Putamen (tissue), 1 donor: ENCODE measurements at regions not wholly inside any gene's neighbourhood (a gene's known extent, or its start where the extent isn't known, plus 50 kb on each side); places are given as distances from the start of the nearest gene placed in this dataset.

ENCODE experiments used
- DNase-seq: peaks from one replicate; pipeline ENCODE4 v3.0.0-alpha.2; 2016; ENCODE audit warnings: low spot score

DNA sequence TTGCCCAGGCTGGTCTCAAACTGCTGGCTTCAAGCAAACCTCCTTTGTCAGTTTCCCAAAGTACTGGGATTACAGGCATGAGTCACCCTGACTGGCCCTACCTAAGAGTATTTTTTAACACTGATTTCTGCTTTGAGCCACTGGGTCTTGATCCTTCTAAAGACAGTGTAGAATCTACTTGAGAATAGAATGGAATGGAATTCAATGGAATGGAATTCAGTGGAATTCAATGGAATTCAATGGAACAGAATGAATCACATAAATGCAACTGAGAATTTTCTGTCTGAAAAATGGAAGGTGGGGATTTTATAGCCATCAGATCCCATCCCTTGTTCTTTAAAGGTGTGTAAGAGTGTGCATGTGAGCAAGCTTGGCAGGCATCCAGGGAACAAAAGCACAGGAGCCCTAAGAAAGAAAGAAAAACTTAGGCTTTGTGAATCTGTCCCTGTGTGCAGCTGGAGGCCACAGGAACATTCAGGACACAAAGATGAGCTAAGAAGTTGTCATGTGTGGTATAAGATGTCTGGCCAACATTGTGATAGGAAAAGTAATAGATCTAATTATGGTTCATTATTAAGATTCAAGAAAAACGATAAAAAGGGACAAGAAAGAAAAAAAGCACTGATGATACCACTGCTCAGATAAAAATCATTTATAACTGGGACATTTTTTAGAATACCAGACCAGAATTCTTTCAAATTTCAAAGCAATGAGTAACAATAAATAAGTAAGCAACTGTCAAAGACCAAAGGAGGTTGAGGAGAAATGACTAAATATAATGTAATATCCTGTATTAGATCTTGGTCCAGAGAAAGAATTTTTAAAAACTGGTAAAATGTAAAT lies 681.0 kb upstream of the GJE1 start:
- no peak for DNase-seq

DNA sequence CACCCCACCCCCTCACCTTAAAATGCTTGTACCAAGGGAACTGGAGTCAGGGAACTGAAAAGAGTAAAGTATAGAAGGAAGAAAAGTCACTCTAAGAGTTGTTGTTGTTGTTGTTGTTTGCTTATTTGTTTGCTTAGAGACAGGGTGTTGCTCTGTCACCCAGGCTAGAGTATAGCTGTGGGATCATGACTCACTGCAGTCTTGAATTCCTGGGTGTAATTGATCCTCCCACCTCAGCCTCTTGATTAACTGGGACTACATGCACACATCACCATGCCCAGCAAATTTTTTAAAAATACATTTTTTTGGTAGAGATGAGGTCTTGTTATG lies 681.6 kb upstream of the GJE1 start:
- no peak for DNase-seq

DNA sequence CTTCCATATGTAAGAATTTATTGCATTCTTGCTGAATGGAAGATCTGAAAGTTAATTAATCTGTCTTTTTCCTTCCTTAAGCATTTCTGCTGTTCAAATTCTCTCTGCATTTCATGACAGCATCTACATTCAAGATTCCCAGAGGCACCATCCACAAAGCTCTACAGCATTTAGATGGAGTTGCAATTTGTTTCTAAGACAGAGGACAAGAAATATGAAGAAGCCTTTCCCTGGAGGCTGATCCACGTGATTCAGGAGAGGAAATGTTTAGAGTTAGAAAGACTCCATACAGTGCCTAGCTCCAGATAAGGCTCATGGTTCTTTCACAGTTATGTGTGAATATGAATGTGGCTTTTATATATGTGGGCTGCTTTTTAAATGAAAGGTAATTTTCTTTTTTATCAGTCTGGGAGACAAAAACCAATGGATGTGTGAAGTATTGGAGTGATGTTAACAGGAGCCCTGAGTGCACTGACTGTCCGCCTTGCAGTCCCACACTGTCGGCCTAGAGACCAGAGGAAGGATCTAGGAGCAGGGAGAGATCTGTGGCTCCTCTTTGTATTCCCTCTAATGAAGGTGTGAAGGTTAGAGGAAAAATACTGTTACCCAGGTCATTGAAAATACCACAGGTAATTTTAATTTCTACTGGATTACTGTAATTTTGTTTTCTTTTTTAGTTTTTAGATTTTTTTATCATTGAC lies 686.6 kb upstream of the GJE1 start:
- DNase-seq = no peak

DNA sequence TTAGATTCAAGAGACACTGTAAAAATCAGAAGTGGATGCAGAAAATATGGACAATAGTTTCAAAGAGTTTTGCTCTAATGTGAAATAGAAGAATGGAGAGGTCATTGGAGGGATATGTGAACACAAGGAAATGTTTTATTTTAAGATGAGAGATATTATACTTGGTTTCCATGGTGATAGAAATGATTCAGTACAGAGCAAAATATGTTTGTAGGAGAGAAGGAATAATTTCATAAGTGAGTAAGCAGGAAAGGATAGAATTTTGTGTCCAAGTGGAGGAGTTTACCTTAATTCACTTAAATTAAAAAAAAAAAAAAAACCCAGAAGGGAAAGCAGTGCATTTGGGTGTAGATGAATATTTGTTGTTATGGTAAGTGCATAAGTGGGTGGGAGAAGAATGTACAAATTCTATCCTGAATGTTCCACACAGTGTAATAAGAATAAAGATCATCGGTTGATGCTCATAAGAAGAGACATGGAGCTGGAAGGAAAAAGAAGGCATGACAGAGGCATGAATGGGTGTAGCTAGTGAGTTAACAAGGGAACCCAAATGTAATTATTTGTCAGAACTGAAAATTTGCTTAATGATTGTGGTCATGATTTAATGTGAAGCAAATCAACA lies 688.9 kb upstream of the GJE1 start:
- DNase-seq = no peak

DNA sequence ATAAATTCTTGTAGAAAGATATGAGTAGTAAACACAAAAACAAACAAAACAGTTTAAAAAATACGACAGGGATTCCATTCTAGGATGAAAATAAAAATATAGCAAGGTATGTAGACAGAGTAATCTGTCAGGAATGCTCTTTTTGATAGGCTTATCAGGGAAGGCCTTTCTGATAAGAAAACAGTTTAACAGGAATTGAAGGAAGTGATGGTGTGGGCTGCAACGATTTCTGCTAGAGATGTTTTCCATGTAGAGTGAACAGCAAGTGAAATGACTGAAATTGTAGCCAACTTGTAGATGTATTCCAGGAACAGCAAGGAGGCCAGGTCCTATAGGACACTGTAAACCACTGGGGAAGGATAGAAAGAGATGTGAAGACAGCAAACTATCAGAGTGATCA lies 689.7 kb upstream of the GJE1 start:
- DNase-seq = no peak

DNA sequence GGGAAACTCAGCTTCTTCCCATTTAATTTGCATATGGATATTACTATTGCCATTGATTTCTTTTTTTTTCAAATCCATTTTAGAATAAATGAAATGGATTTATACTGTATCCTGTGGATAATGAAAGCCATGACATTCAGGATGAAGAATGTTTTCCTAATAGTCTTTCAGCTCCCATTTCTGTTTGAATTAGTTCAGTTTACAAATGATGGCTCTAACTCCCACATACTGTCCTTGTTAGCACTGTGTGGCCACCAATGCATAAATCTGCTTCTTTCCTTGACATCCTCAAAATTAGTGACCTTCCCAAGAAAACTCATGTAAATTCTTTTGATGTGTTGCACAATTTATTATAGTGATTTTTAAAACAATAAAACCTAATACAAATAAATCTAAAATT lies 693.2 kb upstream of the GJE1 start:
- no peak for DNase-seq

DNA sequence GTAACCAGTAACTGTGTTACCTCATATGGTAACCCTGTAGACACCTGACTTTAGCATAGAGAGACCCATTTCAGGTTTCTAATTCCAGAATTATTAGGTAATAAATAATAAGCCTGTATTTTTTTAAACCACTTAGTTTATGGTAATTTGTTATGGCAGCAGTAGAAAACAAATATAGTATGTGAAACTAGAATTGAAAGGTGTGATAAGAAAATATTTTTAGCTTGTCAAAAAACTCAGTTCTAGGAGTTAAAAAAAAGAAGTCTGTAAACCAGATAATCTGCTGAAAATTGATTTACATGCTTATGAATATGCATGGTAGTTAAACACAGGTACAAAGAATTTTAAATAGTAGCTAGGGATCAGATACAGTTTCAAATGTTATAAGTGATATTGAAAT lies 695.0 kb upstream of the GJE1 start:
- no peak for DNase-seq

DNA sequence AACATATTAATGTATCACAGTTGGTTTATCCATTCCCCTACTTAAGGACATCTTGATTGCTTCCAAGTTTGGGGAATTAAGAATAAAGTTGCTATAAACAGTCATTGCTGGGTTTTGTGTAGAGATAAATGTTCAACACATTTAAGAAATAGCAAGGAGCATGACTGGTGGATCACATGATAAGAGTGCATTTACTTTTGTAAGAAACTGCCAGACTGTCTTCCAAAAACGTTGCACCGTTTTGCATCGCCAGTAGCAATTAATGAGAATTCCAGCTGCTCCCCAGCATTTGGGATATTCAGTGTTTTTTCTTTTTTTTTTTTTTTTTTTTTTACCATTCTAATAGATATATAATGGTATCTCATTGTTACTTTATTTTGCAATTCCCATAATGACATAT lies 695.7 kb upstream of the GJE1 start:
- no peak for DNase-seq

DNA sequence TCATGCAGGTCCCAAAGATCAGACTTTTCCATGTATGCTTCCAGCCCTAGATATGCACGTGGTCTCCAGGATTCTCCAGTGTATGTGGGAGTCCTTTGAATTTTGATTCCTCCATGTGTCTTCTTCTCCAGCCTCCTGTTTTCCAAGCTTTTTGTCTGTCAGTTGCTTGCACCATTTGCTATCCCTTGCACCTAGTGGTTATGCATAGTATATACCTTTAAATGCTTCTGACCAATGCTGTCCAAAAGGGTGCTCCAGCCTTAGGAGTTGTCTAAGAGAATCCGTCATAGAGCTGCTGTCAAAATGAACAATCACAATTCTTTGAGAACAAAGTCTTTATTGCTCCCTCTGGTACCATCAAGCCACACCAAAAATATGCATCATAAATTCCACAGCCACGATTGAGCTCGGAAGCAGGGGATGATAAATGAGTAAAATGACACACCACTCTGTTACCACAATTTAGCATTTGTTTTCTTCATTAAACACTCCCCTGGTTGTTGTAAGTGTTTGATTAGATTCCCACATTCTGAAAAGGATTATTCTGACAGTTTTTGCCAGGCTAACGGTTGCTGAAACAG lies 706.2 kb upstream of the GJE1 start:
- DNase-seq = no peak

DNA sequence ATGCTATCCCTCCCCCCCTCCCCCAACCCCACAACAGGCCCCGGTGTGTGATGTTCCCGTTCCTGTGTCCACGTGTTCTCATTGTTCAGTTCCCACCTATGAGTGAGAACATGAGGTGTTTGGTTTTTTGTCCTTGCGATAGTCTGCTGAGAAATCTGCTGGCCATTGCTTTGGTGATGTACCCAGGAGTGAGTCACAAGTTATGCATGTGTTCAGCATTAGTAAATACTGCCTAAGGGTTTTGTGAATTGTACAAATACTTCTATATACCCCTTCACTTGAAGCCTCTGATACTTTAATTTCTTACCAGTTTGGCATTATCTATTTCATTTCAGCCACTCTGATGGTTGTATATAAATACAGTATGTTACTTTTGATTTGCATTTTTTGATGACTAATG lies 711.3 kb upstream of the GJE1 start:
- DNase-seq = no peak

DNA sequence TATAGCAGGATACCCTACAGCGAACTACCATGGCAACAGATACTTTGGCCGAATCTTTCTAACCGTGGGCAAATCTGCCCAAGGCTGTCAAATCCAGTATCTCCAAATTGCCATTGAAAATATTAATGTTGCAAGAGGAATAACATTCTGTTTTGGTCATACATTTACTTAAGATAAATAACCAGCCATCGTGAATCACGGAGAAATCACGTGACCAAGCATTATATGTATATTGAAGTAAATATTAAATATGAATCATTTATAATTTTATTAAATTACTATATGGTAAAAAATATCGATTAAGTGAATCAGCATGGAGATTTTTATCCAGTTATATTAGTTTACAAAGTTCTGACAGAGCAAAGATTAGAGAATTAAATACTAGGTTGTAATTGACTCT lies 714.6 kb upstream of the GJE1 start:
- no peak for DNase-seq

DNA sequence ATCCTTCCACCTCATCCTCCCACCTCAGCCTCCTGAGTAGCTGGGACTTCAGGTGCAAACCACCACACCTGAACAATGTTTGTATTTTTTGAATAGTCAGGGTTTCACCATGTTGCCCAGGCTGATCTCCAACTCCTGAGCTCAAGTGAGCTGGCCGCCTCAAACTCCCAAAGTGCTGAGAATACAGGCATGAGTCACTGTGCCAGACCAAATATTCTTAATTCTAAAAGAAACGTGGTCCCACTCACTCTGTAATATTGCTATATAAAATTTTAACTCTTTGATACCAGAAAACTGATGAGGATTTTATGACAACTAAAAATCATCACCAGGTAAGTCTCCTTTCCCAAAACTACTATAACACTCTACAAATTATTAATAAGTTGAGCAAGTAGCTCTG lies 716.8 kb upstream of the GJE1 start:
- no peak for DNase-seq

DNA sequence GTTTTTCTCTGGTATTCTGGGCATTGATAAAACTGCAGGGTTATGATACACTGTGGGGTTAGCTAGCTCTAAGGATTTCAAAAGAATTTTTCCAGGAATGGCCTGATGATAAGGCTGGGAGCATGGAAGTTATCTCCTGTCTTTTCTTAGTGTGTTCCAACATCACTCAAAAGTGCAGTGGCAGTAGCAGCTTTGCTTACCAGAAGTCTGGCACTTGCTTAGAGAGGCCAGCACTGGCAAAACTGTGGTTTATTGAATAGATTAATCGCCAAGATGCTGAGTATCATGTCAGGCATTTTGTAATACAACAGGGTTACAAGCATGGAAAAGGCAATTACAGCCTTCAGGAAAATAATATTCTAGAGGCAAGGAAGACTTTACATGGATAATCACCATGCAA lies 719.5 kb upstream of the GJE1 start:
- DNase-seq = no peak

DNA sequence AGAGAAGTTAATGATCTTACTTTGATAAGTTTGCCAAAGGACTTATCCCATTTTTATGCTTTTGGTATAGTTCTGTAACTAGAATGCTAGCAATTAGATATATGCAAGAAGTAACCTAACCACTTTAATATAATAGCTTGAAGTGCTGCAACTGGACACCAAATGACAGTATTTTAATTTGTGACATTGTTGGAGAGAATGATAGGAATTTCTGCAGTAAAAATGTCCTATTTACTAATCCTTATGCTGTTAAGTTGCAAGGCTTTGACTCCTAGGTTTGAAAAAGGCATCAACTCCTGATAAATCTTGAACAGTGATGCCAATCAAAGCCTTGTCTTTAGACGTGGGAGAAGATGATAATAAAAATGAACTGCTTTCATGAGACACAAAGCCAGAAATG lies 726.0 kb upstream of the GJE1 start:
- DNase-seq = no peak

DNA sequence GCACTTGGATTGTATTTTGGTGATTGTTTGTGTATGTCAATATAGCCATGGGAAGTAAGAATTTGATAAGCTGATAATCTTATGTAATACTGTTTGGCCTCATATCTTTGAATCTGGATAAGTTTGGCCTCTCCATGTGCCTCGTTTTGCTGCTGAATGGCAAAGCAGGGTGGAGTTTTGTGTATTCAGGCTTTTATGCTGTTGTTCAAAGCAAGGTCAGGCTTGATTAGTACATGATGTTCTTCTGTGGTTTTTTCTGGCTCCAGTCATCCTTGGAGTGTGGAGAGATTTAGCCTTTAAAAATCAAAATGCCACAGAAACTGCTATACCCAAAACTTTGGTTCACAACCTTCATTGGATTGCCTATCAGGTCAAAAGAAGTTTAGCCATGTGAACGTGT lies 728.9 kb upstream of the GJE1 start:
- DNase-seq = no peak

DNA sequence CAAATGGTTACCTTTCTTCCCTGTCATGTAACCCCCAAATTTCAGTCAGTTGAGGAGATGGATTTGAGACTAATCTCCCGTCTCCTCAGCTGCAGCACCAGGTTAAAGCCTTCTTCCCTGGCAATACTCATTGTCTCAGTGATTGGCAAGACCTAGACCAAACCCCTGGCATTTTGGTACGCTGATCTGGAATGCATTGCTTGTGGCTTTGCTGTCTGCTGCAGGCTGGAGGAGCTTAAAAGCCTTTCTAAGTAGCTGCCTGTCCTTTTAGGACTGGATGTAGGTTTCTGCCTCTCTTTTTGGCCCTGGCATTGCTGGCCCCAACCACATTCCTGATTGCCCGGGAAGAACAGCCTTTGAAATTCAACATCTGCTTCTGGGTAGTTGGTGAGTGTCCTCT lies 729.6 kb upstream of the GJE1 start:
- no peak for DNase-seq

DNA sequence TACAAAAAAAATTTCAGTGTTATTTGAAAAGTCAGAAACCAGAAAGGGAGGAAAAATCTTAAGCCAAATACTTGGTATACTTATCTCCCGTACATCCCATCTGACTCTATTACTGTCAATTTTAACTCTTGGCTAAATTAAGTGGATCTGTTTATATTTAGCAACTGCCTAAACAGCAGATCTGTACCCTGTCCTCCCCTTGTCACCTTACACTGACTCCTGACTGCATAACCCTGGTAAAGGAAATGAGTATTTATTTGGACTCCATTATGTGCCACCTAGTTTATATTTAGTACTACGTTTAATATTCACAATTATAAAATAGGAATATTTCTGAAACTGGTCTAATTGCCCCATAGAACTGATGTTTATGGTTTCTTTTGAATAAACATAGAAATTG lies 730.2 kb upstream of the GJE1 start:
- DNase-seq = no peak

DNA sequence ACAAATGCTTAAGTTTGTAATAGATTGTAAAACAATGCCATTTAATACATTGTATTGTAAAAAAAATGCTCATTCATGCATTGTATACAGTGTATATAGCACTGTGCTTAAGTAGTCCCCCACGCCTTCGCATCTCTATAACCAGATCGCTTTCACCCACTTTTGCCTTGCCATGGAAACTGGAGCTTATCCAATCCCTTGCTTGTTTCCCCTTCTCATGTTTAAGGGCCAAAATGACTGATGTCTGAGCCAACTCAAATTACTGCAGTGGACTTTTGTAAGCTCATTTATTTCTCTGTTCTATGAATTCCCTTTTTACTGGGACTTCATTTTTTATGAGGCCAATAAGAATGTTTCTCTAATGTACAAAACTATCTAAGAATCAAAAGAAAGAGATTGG lies 730.9 kb upstream of the GJE1 start:
- peak; percentile 49 for DNase-seq

DNA sequence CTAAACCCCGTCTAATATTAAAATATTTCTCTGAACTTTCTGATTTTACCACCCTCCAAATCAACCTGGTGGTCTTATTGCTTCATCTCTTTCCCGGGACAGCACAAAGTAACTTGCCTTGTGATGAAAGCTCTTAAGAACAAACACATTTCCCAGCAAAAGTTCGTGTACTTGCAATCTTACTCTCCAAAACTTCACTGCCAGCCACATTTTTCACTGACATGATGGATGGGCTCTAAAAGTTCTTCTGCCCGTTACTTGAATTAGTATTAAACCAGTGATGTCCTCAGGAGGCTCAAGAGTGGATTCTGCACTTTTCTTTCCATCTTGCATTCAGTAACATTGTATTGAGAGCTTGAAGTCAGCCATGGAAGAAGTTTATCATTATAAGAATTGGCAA lies 731.6 kb upstream of the GJE1 start:
- no peak for DNase-seq

DNA sequence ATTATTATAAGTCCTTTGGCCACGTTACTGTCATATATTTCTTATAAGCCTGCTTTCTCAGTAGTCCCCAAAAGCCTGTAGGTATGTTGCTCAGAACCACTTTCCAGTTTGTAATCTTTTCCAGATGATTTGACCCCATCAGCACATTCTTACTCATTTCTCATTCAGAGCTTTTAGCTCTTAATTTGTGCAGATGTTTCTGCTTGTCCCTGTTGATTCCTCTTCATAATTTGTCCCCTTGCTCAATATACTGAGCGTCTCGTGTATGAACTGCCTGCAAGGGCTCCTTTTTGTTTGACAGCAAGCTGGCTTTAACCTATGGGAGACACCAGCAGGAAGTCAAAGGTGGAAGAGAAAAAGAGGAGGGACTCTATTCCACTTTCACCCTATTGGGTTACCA lies 733.8 kb upstream of the GJE1 start:
- DNase-seq = no peak

DNA sequence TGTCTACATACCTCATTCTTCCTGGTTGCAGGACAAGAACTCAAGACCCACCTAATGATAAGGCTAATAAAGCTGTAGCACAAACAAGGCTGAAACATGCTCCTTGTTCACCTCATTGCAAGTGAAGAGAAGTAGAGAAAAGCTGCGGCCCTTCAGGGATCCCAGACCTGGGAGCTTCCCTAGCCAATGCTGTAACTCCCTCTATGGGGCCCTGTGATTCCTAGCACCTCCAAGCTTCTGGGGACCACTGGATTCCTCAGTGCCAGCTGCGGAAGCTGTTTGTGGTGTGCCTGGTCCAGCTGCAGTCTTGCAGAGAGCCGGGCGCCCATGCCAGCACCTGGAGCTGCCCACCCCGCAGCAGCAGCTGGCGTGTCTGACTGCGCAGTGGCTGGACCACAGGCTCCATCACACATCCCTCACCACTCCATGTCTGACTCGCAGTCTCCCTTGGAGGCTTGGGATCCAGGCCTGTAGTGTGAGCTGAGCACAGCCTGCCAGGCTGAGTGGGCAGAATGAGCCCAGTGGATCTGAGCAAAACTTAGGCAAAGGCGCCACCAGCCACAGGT lies 737.2 kb upstream of the GJE1 start:
- no peak for DNase-seq

DNA sequence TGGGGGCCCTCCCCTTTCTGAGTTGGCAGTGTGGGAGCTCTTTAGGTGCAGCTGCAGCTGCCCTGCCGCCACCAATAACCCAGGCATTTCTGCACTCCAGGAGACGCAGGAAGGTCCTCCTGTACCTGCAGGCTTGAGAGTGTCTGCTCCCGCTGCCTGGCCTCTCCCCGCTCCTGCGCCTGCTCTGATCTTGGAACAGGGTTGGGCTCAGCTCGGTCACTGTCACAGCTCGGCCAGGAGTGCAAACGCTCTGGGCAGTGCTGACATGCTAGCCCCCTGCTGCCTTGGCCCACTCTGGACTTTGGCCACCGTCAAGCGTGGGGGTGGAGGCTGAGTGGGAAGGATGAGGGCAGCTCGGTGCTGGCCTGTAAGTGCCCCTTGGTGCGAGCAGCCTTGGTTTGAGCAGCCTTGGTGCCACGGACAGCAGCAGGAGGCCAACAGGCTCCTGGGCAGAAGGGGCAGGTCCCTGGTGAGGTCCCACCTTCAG lies 738.1 kb upstream of the GJE1 start:
- no peak for DNase-seq

DNA sequence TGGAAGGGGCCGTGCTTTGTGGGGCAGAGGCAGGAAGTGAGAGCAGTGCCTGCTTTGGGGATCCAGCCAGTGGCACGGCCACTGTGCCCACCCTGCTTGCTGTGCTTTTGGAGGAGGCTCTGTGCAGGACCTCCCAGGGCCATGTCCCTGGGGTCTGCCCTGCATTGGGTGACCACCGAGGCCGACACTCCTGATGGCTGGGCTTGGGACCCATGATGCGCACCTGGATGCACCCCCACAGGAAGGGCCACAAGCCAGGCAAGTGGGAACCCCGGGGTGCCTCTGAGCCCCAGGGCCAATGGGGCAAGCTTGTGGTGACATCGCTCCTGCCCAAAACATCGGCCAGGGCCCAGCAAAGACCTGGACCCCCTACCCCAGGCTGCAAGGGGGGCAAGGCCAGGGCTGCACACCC lies 738.6 kb upstream of the GJE1 start:
- no peak for DNase-seq
